Adrenal gland (tissue), 9 donors: ENCODE measurements at regions not wholly inside any gene's neighbourhood (a gene's known extent, or its start where the extent isn't known, plus 50 kb on each side); places are given as distances from the start of the nearest gene placed in this dataset.
A peak's percentile ranks its signal among the peaks of the same experiment; 100 is the strongest.

Experiments
- DNase-seq, 7 donors: peaks; one replicate each; pipeline ENCODE4 v3.0.0-alpha.2; 2019 to 2020
- H3K27ac ChIP-seq, 5 donors: fragments of 200-600 bp; sonication (generic) in 4 of 5; 1 replicate in 3 of 5; 2 replicates in 2 of 5; pipeline versions ENCODE4 v1.5.1 to v1.8.0; 2016 to 2020; ENCODE audit warnings: mild to moderate bottlenecking in 1 of 5
- H3K27me3 ChIP-seq: fragments of 200-600 bp; 2 replicates; pipeline ENCODE4 v1.8.0; 2021
- H3K36me3 ChIP-seq, 2 donors: fragments of 200-600 bp; replicated peaks in 1 of 2; 1 replicate in 1 of 2; 2 replicates in 1 of 2; pipeline versions ENCODE4 v1.5.1 to v1.8.0; 2018 to 2022
- H3K4me1 ChIP-seq, 2 donors: fragments of 200-600 bp; replicated peaks in 1 of 2; 1 replicate in 1 of 2; 2 replicates in 1 of 2; pipeline versions ENCODE4 v1.5.1 to v1.8.0; 2018 to 2021
- H3K4me3 ChIP-seq, 4 donors: fragments of 200-600 bp; sonication (generic) in 3 of 4; one replicate each; pipeline ENCODE4 v1.5.1; 2016 to 2018
- H3K9me3 ChIP-seq, 3 donors: fragments of 200-600 bp; sonication (generic) in 1 of 3; replicated peaks in 1 of 3; 1 replicate in 2 of 3; 2 replicates in 1 of 3; pipeline versions ENCODE4 v1.5.1 to v1.8.0; 2016 to 2021
- CTCF ChIP-seq, 6 experiments: fragments of 450-650 bp in 4 of 6; fragments of 200-600 bp in 2 of 6; sonication (generic) in 1 of 6; IDR thresholded peaks; 1 replicate in 5 of 6; 2 replicates in 1 of 6; pipeline versions ENCODE4 v1.5.1 to v1.8.0; 2016 to 2021; ENCODE audit warnings: antibody characterized with exemption in 6 of 6, mild to moderate bottlenecking in 2 of 6, moderate library complexity in 1 of 6
- POLR2A ChIP-seq, 2 donors: fragments of 450-650 bp; IDR thresholded peaks; one replicate each; pipeline ENCODE4 v1.6.1; 2017; ENCODE audit warnings: antibody characterized with exemption in 2 of 2, mild to moderate bottlenecking in 2 of 2, moderate library complexity in 1 of 2
- WGBS, 4 donors: extraction: QIAGEN DNeasy Blood & Tissue Kit in 2 of 4; methylation state at CpG; one replicate each; pipeline versions ENCODE4 v1.1.5 to v1.1.7; 2013 to 2017; 5-methylcytosine and 5-hydroxymethylcytosine counted together
- intact Hi-C, 2 donors: fragments of 100-400 bp; cut with DNase I; formaldehyde crosslinking; loops; one replicate each; pipeline versions ENCODE4 v1.14.1 to v1.15.0; 2022 to 2023
- donor health status: healthy with polysubstance abuse.
- donor health status: Bipolar disorder and iron deficiency.
- donor health status: DM: yes; HTN: yes; CAD: no.
- donor health status: DM: no; HTN: no; CAD: no.
- donor health status: DM: no; HTN: no; CAD: no.

GRCh38 chr7:106778656-106779250, 86.3 kb upstream of the PIK3CG start:
- no peaks in the 10 kb centered on the region for H3K36me3 ChIP-seq
- no peak overlapping the region for H3K4me3 ChIP-seq
- H3K9me3 ChIP-seq = no peaks in the 10 kb centered on the region
- no peaks in the 10 kb centered on the region for H3K27me3 ChIP-seq
- H3K27ac ChIP-seq = no peak overlapping the region
- intact Hi-C loops = no loop called here
- DNase-seq = no peak
- H3K4me1 ChIP-seq = peaks cover 0 to 8% of the 10 kb centered on the region in 2 donors
- no peak for TF ChIP-seq POLR2A (IDR thresholded peaks at IDR 0.05)
- 78 to 90% (median 80%) methylated on average over 2 of the region's 2 CpGs for WGBS, 4 donors

GRCh38 chr7:106779877-106780276, 85.2 kb upstream of the PIK3CG start:
- peak in 2 of 7 donors; percentile 25 to 33 for DNase-seq
- no peak overlapping the region for H3K4me3 ChIP-seq
- no peak overlapping the region for H3K27ac ChIP-seq
- H3K27me3 ChIP-seq = no peaks in the 10 kb centered on the region
- peaks cover 0 to 8% of the 10 kb centered on the region in 2 donors for H3K4me1 ChIP-seq
- 92 to 98% (median 94%) methylated on average over 3 to 4 of the region's 4 CpGs for WGBS, 4 donors
- H3K9me3 ChIP-seq = no peaks in the 10 kb centered on the region
- no peaks in the 10 kb centered on the region for H3K36me3 ChIP-seq
- TF ChIP-seq POLR2A (IDR thresholded peaks at IDR 0.05) = no peak
- TF ChIP-seq CTCF (IDR thresholded peaks at IDR 0.05) = no peak
- intact Hi-C loops = no loop called here

- H3K27ac ChIP-seq = no peak overlapping the region
- intact Hi-C loops = no loop called here
- no peaks in the 10 kb centered on the region for H3K27me3 ChIP-seq
- no peaks in the 10 kb centered on the region for H3K9me3 ChIP-seq
- no peaks in the 10 kb centered on the region for H3K4me1 ChIP-seq
- H3K36me3 ChIP-seq = no peaks in the 10 kb centered on the region
- DNase-seq = no peak
- no peak overlapping the region for H3K4me3 ChIP-seq
- TF ChIP-seq POLR2A (IDR thresholded peaks at IDR 0.05) (no peak), CTCF (IDR thresholded peaks at IDR 0.05) (no peak)
- WGBS, 4 donors = 92 to 100% (median 93%) methylated on average over 2 of the region's 2 CpGs
These were observed 84.1 kb upstream of the PIK3CG start for GRCh38 chr7:106781007-106781406.

GRCh38 chr7:106781828-106782544, 83.1 kb upstream of the PIK3CG start:
- Histone ChIP-seq H3K9me3 (no peaks in the 10 kb centered on the region), H3K27ac (no peak overlapping the region), H3K4me1 (no peaks in the 10 kb centered on the region), H3K4me3 (no peak overlapping the region), H3K27me3 (no peaks in the 10 kb centered on the region), H3K36me3 (no peaks in the 10 kb centered on the region)
- no peak for DNase-seq
- WGBS, 4 donors = 0 to 47% (median 42%) methylated on average over 1 of the region's 1 CpG
- intact Hi-C loops = no loop called here
- no peak for TF ChIP-seq POLR2A (IDR thresholded peaks at IDR 0.05)
- TF ChIP-seq CTCF (IDR thresholded peaks at IDR 0.05) = no peak

GRCh38 chr7:106783286-106783685, 81.8 kb upstream of the PIK3CG start:
- intact Hi-C loops = no loop called here
- Histone ChIP-seq H3K27me3 (no peaks in the 10 kb centered on the region), H3K9me3 (no peaks in the 10 kb centered on the region), H3K27ac (no peak overlapping the region), H3K36me3 (no peaks in the 10 kb centered on the region), H3K4me3 (no peak overlapping the region), H3K4me1 (no peaks in the 10 kb centered on the region)
- TF ChIP-seq POLR2A (IDR thresholded peaks at IDR 0.05) = no peak
- TF ChIP-seq CTCF (IDR thresholded peaks at IDR 0.05) = no peak
- 76 to 81% (median 79%) methylated on average over 1 of the region's 1 CpG for WGBS, 4 donors
- no peak for DNase-seq
